ENCODE measurements at regions not wholly inside any gene's neighbourhood (a gene's known extent, or its start where the extent isn't known, plus 50 kb on each side); places are given as distances from the start of the nearest gene placed in this dataset.

DNA sequence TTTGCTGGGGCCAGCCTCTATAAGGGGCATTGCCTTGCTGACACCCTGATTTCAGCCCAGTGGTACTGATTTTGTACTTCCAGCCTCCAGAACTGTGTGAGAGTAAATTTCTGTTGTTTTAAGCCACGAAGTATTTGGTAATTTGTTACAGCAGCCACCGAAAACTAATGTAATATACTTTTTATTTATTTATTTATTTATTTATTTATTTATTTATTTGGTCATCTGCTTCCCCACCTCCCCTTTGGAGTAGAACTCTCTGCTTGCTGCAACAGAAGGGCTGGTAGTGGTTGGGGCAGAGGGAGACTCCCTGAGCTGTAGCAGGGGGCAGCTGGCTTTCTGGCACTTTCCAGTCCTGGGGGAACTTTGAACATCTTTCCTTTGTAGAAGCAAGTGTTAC lies 128.4 kb upstream of the RAG2 start:
- Histone ChIP-seq H3K4me3 (no peak overlapping the region), H3K27ac (no peak overlapping the region), H3K4me1 (no peaks in the 10 kb centered on the region), H3K9me3 (no peaks in the 10 kb centered on the region), H3K27me3 (no peaks in the 10 kb centered on the region), H3K36me3 (no peaks in the 10 kb centered on the region)
- intact Hi-C loops (cut with DNase I; ENCODE audit: low total_unique reads): no loop called here
- WGBS, 5 donors: 72 to 86% (median 83%) methylated on average over 2 of the region's 2 CpGs
- no peak for DNase-seq
- no peak for TF ChIP-seq POLR2A (IDR thresholded peaks at IDR 0.05)
- TF ChIP-seq POLR2AphosphoS5 (IDR thresholded peaks at IDR 0.05): no peak
- no peak for TF ChIP-seq EP300 (IDR thresholded peaks at IDR 0.05)
- TF ChIP-seq, protein P1, sequence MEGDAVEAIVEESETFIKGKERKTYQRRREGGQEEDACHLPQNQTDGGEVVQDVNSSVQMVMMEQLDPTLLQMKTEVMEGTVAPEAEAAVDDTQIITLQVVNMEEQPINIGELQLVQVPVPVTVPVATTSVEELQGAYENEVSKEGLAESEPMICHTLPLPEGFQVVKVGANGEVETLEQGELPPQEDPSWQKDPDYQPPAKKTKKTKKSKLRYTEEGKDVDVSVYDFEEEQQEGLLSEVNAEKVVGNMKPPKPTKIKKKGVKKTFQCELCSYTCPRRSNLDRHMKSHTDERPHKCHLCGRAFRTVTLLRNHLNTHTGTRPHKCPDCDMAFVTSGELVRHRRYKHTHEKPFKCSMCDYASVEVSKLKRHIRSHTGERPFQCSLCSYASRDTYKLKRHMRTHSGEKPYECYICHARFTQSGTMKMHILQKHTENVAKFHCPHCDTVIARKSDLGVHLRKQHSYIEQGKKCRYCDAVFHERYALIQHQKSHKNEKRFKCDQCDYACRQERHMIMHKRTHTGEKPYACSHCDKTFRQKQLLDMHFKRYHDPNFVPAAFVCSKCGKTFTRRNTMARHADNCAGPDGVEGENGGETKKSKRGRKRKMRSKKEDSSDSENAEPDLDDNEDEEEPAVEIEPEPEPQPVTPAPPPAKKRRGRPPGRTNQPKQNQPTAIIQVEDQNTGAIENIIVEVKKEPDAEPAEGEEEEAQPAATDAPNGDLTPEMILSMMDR (IDR thresholded peaks at IDR 0.05): no peak

DNA sequence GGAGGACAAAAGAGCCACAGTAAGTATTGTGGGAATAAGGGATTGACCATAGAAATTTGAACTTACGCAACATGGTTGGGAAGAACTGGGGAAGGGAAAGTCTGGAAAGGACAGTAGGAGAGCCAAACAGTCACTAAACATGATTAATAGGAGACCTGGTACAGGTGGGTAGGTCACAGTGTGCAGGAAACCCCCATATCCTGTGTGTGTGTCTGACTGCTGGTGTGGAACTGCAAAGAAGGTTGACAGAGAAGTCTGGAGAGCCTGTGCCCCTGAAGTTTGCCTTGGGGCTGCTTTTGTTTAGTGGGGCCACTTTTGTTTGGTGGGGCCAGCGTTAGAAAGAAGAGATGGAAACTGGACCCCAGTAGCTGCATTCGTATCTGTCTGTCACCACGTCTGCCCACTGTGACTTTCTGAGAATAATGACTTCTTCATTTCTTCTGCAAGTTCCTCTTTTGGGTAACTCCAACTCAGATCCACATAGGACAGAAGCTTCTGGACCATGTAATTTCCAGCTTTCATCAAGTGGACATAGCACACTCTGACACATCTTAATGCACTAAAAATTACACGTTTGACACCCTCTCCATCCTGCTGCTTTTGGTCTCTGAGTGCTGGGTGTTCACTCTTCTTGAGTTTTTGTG lies 126.8 kb upstream of the RAG2 start:
- Histone ChIP-seq H3K27ac (no peak overlapping the region), H3K36me3 (no peaks in the 10 kb centered on the region), H3K4me3 (no peak overlapping the region), H3K4me1 (no peaks in the 10 kb centered on the region), H3K9me3 (no peaks in the 10 kb centered on the region), H3K27me3 (no peaks in the 10 kb centered on the region)
- TF ChIP-seq POLR2AphosphoS5 (IDR thresholded peaks at IDR 0.05) (no peak), POLR2A (IDR thresholded peaks at IDR 0.05) (no peak), EP300 (IDR thresholded peaks at IDR 0.05) (no peak)
- TF ChIP-seq, protein P1 (IDR thresholded peaks at IDR 0.05): no peak
- intact Hi-C loops (cut with DNase I; ENCODE audit: low total_unique reads): no loop called here
- 62 to 72% (median 70%) methylated on average over 5 of the region's 5 CpGs for WGBS, 5 donors
- DNase-seq: no peak

DNA sequence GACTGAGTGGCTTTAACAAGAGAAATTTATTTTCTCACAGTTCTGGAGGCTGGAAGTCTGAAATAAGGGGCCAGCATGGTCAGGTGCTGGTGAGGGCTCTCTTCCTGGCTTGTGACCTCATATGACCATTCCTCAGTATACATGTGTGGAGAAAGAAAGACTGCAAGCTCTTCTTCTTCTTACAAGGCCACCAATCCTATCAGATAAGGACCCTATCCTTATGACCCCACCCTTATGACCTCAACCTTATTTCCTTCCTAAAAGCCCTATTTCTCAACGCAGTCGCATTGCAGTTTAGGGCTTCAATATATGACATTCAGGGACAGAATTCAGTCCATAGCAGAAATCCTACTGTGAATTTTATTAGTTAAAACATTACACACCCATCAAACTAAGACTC lies 124.4 kb upstream of the RAG2 start:
- Histone ChIP-seq H3K27me3 (no peaks in the 10 kb centered on the region), H3K27ac (no peak overlapping the region), H3K9me3 (no peaks in the 10 kb centered on the region), H3K4me3 (no peak overlapping the region), H3K36me3 (no peaks in the 10 kb centered on the region), H3K4me1 (no peaks in the 10 kb centered on the region)
- 80 to 90% (median 85%) methylated on average over 2 of the region's 2 CpGs for WGBS, 5 donors
- no peak for DNase-seq
- TF ChIP-seq POLR2AphosphoS5 (IDR thresholded peaks at IDR 0.05): no peak
- no peak for TF ChIP-seq EP300 (IDR thresholded peaks at IDR 0.05)
- TF ChIP-seq POLR2A (IDR thresholded peaks at IDR 0.05): no peak
- TF ChIP-seq, protein P1 (IDR thresholded peaks at IDR 0.05): no peak
- intact Hi-C loops (cut with DNase I; ENCODE audit: low total_unique reads): no loop called here

DNA sequence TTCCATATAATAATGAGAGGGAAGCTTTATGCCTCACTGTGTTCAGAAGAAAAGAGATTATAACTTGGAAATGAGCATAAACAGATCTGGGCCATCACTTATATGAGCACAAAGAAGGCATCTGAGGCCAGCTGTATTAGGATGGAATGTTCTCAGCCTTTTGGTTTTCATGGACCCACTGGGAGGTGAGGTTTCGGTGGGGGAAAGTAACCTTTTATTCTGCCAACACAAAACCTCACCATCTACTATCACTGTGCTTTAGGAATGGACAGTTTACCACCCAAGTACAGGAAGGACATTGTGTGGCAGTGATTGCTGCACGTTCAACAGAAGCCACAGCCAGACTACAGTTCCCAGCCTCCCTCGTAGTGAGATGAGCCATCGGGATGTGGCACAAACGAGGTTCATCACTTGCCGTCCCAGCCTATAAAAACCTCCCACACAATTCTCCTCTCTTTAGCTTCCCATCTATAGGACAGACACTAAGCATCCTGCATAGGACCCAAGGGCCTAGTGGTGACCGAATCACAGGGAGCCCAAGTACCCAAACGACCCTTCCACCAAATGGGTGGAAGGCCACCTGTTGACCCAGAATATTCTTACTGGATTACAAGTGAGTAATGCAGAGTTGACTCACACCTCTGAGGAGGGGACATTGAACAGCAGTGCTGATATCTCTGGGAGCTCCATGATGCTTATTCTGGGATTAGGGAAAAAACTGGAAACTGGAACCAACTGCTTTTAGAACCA lies 121.5 kb upstream of the RAG2 start:
- no peak overlapping the region for H3K4me3 ChIP-seq
- H3K4me1 ChIP-seq: no peaks in the 10 kb centered on the region
- no peaks in the 10 kb centered on the region for H3K27me3 ChIP-seq
- no peak overlapping the region for H3K27ac ChIP-seq
- no peaks in the 10 kb centered on the region for H3K9me3 ChIP-seq
- WGBS, 5 donors: 75 to 81% (median 80%) methylated on average over 8 of the region's 8 CpGs
- no peak for TF ChIP-seq EP300 (IDR thresholded peaks at IDR 0.05)
- TF ChIP-seq, protein P1 (IDR thresholded peaks at IDR 0.05): no peak
- TF ChIP-seq POLR2AphosphoS5 (IDR thresholded peaks at IDR 0.05): no peak
- no peak for TF ChIP-seq POLR2A (IDR thresholded peaks at IDR 0.05)
- intact Hi-C loops (cut with DNase I; ENCODE audit: low total_unique reads): no loop called here
- DNase-seq: no peak
- H3K36me3 ChIP-seq: no peaks in the 10 kb centered on the region

Data from stomach (tissue), 8 donors.